ENCODE measurements at regions not wholly inside any gene's neighbourhood (a gene's known extent, or its start where the extent isn't known, plus 50 kb on each side); places are given as distances from the start of the nearest gene placed in this dataset.
"Not testable (repeated sequence)": the region's sequence is repeated elsewhere in the genome, so short reads cannot be mapped to it uniquely, and the experiment has no call there.

GRCh38 chr15:99790751-99791150, 57.5 kb upstream of the LYSMD4 start:
- TF ChIP-seq CTCF (IDR thresholded peaks at IDR 0.05; ENCODE audit: insufficient read depth, low read length); REST (IDR thresholded peaks at IDR 0.05; ENCODE audit: insufficient replicate concordance, low read depth); GABPA (IDR thresholded peaks at IDR 0.05; ENCODE audit: low read depth): not testable (repeated sequence)

Data from HL-60 (cell line).